CD4-positive, alpha-beta T cell (primary cell): ENCODE measurements at regions not wholly inside any gene's neighbourhood (a gene's known extent, or its start where the extent isn't known, plus 50 kb on each side); places are given as distances from the start of the nearest gene placed in this dataset.

Experiments used
- ATAC-seq: fragments of 200-7000 bp; cut with Tn5 transposase; one replicate; pipeline ENCODE4 v1.10.0; 2022; ENCODE audit warnings: mild to moderate bottlenecking; ENCODE audit not compliant: poor library complexity
- CTCF ChIA-PET: fragments of 350-600 bp; sonication (Branson Sonifier 250); formaldehyde crosslinking; loops from one replicate; lab custom pipeline; 2021; ENCODE audit warnings: antibody characterized with exemption, inconsistent platforms; lab: Charles Lee
- POLR2A ChIA-PET: fragments of 350-600 bp; sonication (Branson Sonifier 250); formaldehyde crosslinking; loops from one replicate; lab custom pipeline; 2021; ENCODE audit warnings: antibody characterized with exemption, inconsistent platforms; lab: Charles Lee
- DNase-seq, 14 experiments: peaks; one replicate each; pipeline ENCODE4 v3.0.0-alpha.2; 2013 to 2020; ENCODE audit warnings: mixed read lengths in 2 of 14
- H3K27ac ChIP-seq, 2 donors: one replicate each; pipeline versions ENCODE4 v1.5.1 to v1.7.0; 2013; ENCODE audit warnings: low read length in 2 of 2, low read depth in 1 of 2, mild to moderate bottlenecking in 1 of 2
- H3K27me3 ChIP-seq, 2 experiments: 1 replicate in 1 of 2; 2 replicates in 1 of 2; pipeline versions ENCODE4 v1.6.1 to v1.7.0; 2013; ENCODE audit warnings: low read length in 2 of 2, control low read depth in 1 of 2, mild to moderate bottlenecking in 1 of 2, moderate library complexity in 1 of 2; ENCODE audit not compliant: insufficient read depth in 2 of 2, control insufficient read depth in 1 of 2
- H3K36me3 ChIP-seq: one replicate; pipeline ENCODE4 v1.6.1; 2013; ENCODE audit warnings: low read length, control low read depth; ENCODE audit not compliant: insufficient read depth
- H3K4me1 ChIP-seq: one replicate; pipeline ENCODE4 v1.6.1; 2013; ENCODE audit warnings: low read length, control low read depth; ENCODE audit not compliant: insufficient read depth
- H3K4me3 ChIP-seq: one replicate; pipeline ENCODE4 v1.5.1; 2013; ENCODE audit warnings: mild to moderate bottlenecking, low read length, moderate library complexity
- H3K9me3 ChIP-seq, 2 experiments: 1 replicate in 1 of 2; 2 replicates in 1 of 2; pipeline versions ENCODE4 v1.6.1 to v1.7.0; 2013; ENCODE audit warnings: low read length in 2 of 2, mild to moderate bottlenecking in 2 of 2, control low read depth in 1 of 2, moderate library complexity in 1 of 2; ENCODE audit not compliant: control insufficient read depth in 1 of 2, insufficient read depth in 1 of 2
- H3K27ac Mint-ChIP-seq: one replicate; pipeline ENCODE4 v1.8.0; 2020; ENCODE audit warnings: mixed read lengths
- H3K27me3 Mint-ChIP-seq: one replicate; pipeline ENCODE4 v1.8.0; 2021; ENCODE audit warnings: mixed read lengths
- H3K36me3 Mint-ChIP-seq: one replicate; pipeline ENCODE4 v1.8.0; 2021; ENCODE audit warnings: low read depth, mixed read lengths
- H3K4me1 Mint-ChIP-seq: one replicate; pipeline ENCODE4 v1.8.0; 2021; ENCODE audit warnings: low read depth, mixed read lengths
- H3K4me3 Mint-ChIP-seq: one replicate; pipeline ENCODE4 v1.8.0; 2020; ENCODE audit warnings: mild to moderate bottlenecking, mixed read lengths
- H3K9me3 Mint-ChIP-seq: one replicate; pipeline ENCODE4 v1.8.0; 2020; ENCODE audit warnings: mixed read lengths
- intact Hi-C, 2 experiments: fragments of 100-400 bp; cut with DNase I in 1 of 2; cut with micrococcal nuclease in 1 of 2; formaldehyde crosslinking; loops; one replicate each; pipeline versions ENCODE4 v1.15.1 to v1.9.0; 2023 to 2025; cut with DNase I, micrococcal nuclease
- TF ChIP-seq, protein P1 (sequence below): fragments of 200-600 bp; IDR thresholded peaks from one replicate; pipeline ENCODE4 v1.8.0; 2022; ENCODE audit warnings: antibody characterized with exemption, mild to moderate bottlenecking

DNA sequence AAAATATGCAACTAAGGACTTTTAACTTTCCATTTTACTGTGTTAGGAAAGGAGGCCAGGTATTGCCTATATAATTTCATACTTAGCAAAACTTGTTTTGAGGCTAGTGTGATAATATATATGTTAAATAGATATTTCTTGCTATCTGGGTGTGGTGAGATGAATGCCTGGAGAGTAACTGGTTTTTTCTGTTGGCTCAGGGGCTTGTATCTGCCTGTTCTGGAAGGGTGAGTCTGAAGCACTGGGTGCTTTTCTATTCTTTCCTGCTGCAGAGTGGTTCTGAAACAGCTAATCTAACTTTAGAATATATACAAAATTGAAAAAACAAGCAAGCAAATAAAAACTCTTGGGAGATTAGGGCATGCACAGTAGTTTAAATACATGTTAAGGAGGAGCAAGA lies 64.6 kb upstream of the MYCBP2 start:
- Histone ChIP-seq H3K9me3 (no peaks in the 10 kb centered on the region), H3K4me3 (no peak overlapping the region), H3K36me3 (no peaks in the 10 kb centered on the region), H3K27me3 (no peaks in the 10 kb centered on the region), H3K4me1 (no peaks in the 10 kb centered on the region), H3K27ac (no peak overlapping the region)
- DNase-seq (no peak), ATAC-seq (no peak)
- ChIA-PET POLR2A (no interaction called here), CTCF (no interaction called here)
- Mint-ChIP-seq H3K27me3 (no peaks in the 10 kb centered on the region), H3K4me3 (no peak overlapping the region), H3K4me1 (peaks cover 28% of the 10 kb centered on the region), H3K27ac (no peak overlapping the region), H3K36me3 (no peaks in the 10 kb centered on the region), H3K9me3 (no peaks in the 10 kb centered on the region)
- intact Hi-C loops: loop anchor here in 1 of 2 experiments (5.0 kb wide), 1 partner anchor 64 kb away; the partner anchor contains the start of gene MYCBP2
- TF ChIP-seq, protein P1, sequence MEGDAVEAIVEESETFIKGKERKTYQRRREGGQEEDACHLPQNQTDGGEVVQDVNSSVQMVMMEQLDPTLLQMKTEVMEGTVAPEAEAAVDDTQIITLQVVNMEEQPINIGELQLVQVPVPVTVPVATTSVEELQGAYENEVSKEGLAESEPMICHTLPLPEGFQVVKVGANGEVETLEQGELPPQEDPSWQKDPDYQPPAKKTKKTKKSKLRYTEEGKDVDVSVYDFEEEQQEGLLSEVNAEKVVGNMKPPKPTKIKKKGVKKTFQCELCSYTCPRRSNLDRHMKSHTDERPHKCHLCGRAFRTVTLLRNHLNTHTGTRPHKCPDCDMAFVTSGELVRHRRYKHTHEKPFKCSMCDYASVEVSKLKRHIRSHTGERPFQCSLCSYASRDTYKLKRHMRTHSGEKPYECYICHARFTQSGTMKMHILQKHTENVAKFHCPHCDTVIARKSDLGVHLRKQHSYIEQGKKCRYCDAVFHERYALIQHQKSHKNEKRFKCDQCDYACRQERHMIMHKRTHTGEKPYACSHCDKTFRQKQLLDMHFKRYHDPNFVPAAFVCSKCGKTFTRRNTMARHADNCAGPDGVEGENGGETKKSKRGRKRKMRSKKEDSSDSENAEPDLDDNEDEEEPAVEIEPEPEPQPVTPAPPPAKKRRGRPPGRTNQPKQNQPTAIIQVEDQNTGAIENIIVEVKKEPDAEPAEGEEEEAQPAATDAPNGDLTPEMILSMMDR: no peak

DNA sequence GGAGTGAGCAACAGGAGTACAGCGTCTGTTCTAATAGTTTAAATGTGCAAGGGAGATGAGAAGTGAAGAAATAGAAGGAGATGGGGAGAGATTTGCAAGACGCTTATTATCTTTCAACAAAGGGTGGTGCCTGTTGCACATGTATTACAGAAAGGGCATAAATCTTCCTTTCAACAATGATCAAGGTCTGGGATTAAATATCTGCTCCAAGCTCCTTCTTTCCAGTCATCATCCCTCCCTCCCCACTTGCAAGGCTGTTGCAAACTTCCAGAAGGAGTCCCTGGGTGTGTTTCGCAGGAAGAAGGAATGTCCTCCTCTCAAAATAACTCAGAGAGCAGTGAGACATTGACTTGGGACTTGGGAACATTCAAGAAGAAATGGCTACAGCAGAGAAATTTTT lies 63.5 kb upstream of the MYCBP2 start:
- TF ChIP-seq, protein P1: no peak
- no peaks in the 10 kb centered on the region for H3K36me3 ChIP-seq
- H3K27ac Mint-ChIP-seq: no peak overlapping the region
- H3K4me3 Mint-ChIP-seq: no peak overlapping the region
- H3K4me1 ChIP-seq: no peaks in the 10 kb centered on the region
- CTCF ChIA-PET: no interaction called here
- no peak overlapping the region for H3K27ac ChIP-seq
- ATAC-seq: no peak
- no peaks in the 10 kb centered on the region for H3K27me3 Mint-ChIP-seq
- H3K9me3 Mint-ChIP-seq: no peaks in the 10 kb centered on the region
- H3K4me1 Mint-ChIP-seq: peaks cover 28% of the 10 kb centered on the region
- no peaks in the 10 kb centered on the region for H3K9me3 ChIP-seq
- H3K27me3 ChIP-seq: no peaks in the 10 kb centered on the region
- intact Hi-C loops: loop anchor here in 1 of 2 experiments (5.0 kb wide), 1 partner anchor 63 kb away; the partner anchor contains the start of gene MYCBP2
- no peaks in the 10 kb centered on the region for H3K36me3 Mint-ChIP-seq
- DNase-seq: no peak
- POLR2A ChIA-PET: no interaction called here
- no peak overlapping the region for H3K4me3 ChIP-seq

DNA sequence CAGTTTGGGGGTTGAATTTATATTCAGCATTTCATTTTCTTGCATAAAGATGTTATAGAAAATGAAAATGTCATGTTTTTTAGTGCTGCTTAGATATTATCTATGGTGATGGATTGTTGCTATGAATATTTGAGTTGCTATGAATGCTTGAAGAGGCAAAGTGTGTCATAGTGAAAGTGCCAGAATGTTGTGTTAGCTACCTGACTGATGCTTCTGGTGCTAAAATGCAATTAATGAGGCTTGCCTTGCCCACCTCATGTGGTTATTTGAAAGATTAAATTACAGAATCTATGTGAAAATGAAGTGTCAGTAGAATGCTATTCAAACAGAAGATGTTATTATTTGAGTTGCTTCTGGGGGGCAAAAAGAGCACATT lies 62.7 kb upstream of the MYCBP2 start:
- ATAC-seq: no peak
- Mint-ChIP-seq H3K27ac (no peak overlapping the region), H3K4me3 (no peak overlapping the region)

More for the DNA sequence above, 62.7 kb upstream of the MYCBP2 start:
- TF ChIP-seq, protein P1: no peak
- no peaks in the 10 kb centered on the region for H3K9me3 Mint-ChIP-seq
- no peak for DNase-seq
- peaks cover 28% of the 10 kb centered on the region for H3K4me1 Mint-ChIP-seq
- intact Hi-C loops: no loop called here
- Histone ChIP-seq H3K4me3 (no peak overlapping the region), H3K4me1 (no peaks in the 10 kb centered on the region), H3K27me3 (no peaks in the 10 kb centered on the region), H3K9me3 (no peaks in the 10 kb centered on the region), H3K36me3 (no peaks in the 10 kb centered on the region), H3K27ac (no peak overlapping the region)
- POLR2A ChIA-PET: no interaction called here
- no peaks in the 10 kb centered on the region for H3K36me3 Mint-ChIP-seq
- CTCF ChIA-PET: no interaction called here
- H3K27me3 Mint-ChIP-seq: no peaks in the 10 kb centered on the region
